HepG2 (cell line): ENCODE measurements at regions not wholly inside any gene's neighbourhood (a gene's known extent, or its start where the extent isn't known, plus 50 kb on each side); places are given as distances from the start of the nearest gene placed in this dataset.
A peak's percentile ranks its signal among the peaks of the same experiment; 100 is the strongest.

Experiments
- ATAC-seq: fragments of 200-7000 bp; cut with Tn5 transposase; 3 replicates; pipeline ENCODE4 v1.9.1; 2020; ENCODE audit warnings: mild to moderate bottlenecking, moderate library complexity
- BruUV-seq: library from RNA; stranded (reverse); fragments of 400-500 nt; replicated peaks from 2 replicates; lab custom pipeline; 2021; lab: Mats Ljungman, UMichigan
- CTCF ChIA-PET: fragments of 300-600 bp; formaldehyde crosslinking; extraction: SDS; loops from one replicate; lab custom pipeline; 2021; ENCODE audit warnings: low total read pairs, inconsistent platforms, low intra/inter-chr PET ratio; lab: Yijun Ruan, JAX
- POLR2A ChIA-PET: fragments of 350-600 bp; sonication (Branson Sonifier 250); formaldehyde crosslinking; loops from one replicate; lab custom pipeline; 2020; ENCODE audit warnings: antibody characterized with exemption, inconsistent platforms; lab: Yijun Ruan, JAX
- DNase-seq: peaks from one replicate; pipeline ENCODE4 v3.0.0-alpha.2; 2015; ENCODE audit warnings: low spot score
- FAIRE-seq: peaks from 3 replicates; lab custom pipeline; 2011; peaks lifted over from hg19 to GRCh38; lab: Jason Lieb, UNC
- H2AFZ ChIP-seq: one replicate; pipeline ENCODE4 v1.6.1; 2011; ENCODE audit warnings: low read length, inconsistent platforms
- H3K27ac ChIP-seq: fragments of 300-600 bp; 3 replicates; pipeline ENCODE4 v1.8.0; 2011; ENCODE audit warnings: mixed run types, mild to moderate bottlenecking, mixed read lengths, low read length, inconsistent platforms; ENCODE audit not compliant: insufficient read depth; ENCODE audit errors: extremely low read length
- H3K27me3 ChIP-seq, 2 experiments: fragments of 200-600 bp in 1 of 2; 2 replicates in 1 of 2; 3 replicates in 1 of 2; pipeline versions ENCODE4 v1.6.0 to v1.8.0; 2011; ENCODE audit warnings: low read length in 2 of 2, mild to moderate bottlenecking in 2 of 2, moderate library complexity in 2 of 2, inconsistent platforms in 1 of 2; ENCODE audit not compliant: insufficient read depth in 2 of 2, control insufficient read depth in 1 of 2
- H3K36me3 ChIP-seq, 2 experiments: fragments of 200-600 bp in 1 of 2; replicated peaks in 1 of 2; 2 replicates in 1 of 2; 3 replicates in 1 of 2; pipeline versions ENCODE4 v1.5.1 to v1.8.0; 2011; ENCODE audit warnings: low read length in 2 of 2, inconsistent platforms in 1 of 2; ENCODE audit not compliant: insufficient read depth in 2 of 2, control insufficient read depth in 1 of 2
- H3K4me1 ChIP-seq: 2 replicates; pipeline ENCODE4 v1.5.1; 2012; ENCODE audit warnings: low read length, inconsistent platforms; ENCODE audit not compliant: insufficient read depth
- H3K4me2 ChIP-seq: 2 replicates; pipeline ENCODE4 v1.6.0; 2011; ENCODE audit warnings: low read depth, low read length, inconsistent platforms
- H3K4me3 ChIP-seq, 3 experiments: fragments of 200-600 bp in 1 of 3; sonication (generic), shearing (Covaris generic) in 1 of 3; replicated peaks in 1 of 3; 2 replicates each; pipeline ENCODE4 v1.5.1; 2011 to 2016; ENCODE audit warnings: low read length in 3 of 3, inconsistent platforms in 2 of 3, low read depth in 2 of 3, mild to moderate bottlenecking in 2 of 3, control low read depth in 1 of 3, mixed read lengths in 1 of 3; ENCODE audit not compliant: insufficient read depth in 1 of 3
- H3K79me2 ChIP-seq: one replicate; pipeline ENCODE4 v1.6.1; 2011; ENCODE audit warnings: low read length, inconsistent platforms; ENCODE audit not compliant: insufficient read depth
- H3K9ac ChIP-seq: 2 replicates; pipeline ENCODE4 v1.6.0; 2011; ENCODE audit warnings: mild to moderate bottlenecking, low read depth, low read length, inconsistent platforms; ENCODE audit not compliant: insufficient read depth
- H3K9me3 ChIP-seq: 2 replicates; pipeline ENCODE4 v1.5.1; 2012; ENCODE audit warnings: mild to moderate bottlenecking, low read length
- H4K20me1 ChIP-seq: 2 replicates; pipeline ENCODE4 v1.6.0; 2011; ENCODE audit warnings: inconsistent platforms, mild to moderate bottlenecking, low read length, moderate library complexity; ENCODE audit not compliant: insufficient read depth
- CAMTA2 ChIP-seq: sonication (generic); formaldehyde crosslinking; IDR thresholded peaks from 2 replicates; pipeline ENCODE4 v1.4.0; 2020; ENCODE audit warnings: mild to moderate bottlenecking, missing genetic modification reagents, borderline replicate concordance
- CTCF ChIP-seq: sonication (generic); formaldehyde crosslinking; IDR thresholded peaks from 2 replicates; pipeline ENCODE4 v1.5.0; 2020; ENCODE audit warnings: mild to moderate bottlenecking, missing genetic modification reagents, moderate library complexity
- RAD21 ChIP-seq: fragments of 450-650 bp; formaldehyde crosslinking; IDR thresholded peaks from 2 replicates; pipeline ENCODE4 v1.5.0; 2020; ENCODE audit warnings: mild to moderate bottlenecking
- REPIN1 ChIP-seq: sonication (generic); formaldehyde crosslinking; IDR thresholded peaks from 2 replicates; pipeline ENCODE4 v1.8.0; 2022; ENCODE audit warnings: missing genetic modification reagents, low read depth, mild to moderate bottlenecking, borderline replicate concordance
- SMC3 ChIP-seq: IDR thresholded peaks from 2 replicates; pipeline ENCODE4 v1.6.1; 2011; ENCODE audit warnings: low read length, improper control_type of control experiment
- STAG1 ChIP-seq: sonication (generic); formaldehyde crosslinking; IDR thresholded peaks from 2 replicates; pipeline ENCODE4 v1.4.0; 2020; ENCODE audit warnings: missing genetic modification reagents
- ZNF20 ChIP-seq: sonication (generic); formaldehyde crosslinking; IDR thresholded peaks from 2 replicates; pipeline ENCODE4 v1.4.0; 2020; ENCODE audit warnings: mild to moderate bottlenecking, moderate library complexity, missing genetic modification reagents
- ZNF678 ChIP-seq: sonication (generic); formaldehyde crosslinking; IDR thresholded peaks from 2 replicates; pipeline ENCODE4 v1.4.0; 2020; ENCODE audit warnings: mild to moderate bottlenecking, missing genetic modification reagents
- WGBS: methylation state at CpG from one replicate; pipeline ENCODE4 v1.1.6; 2017; ENCODE audit warnings: low lambda C conversion rate; 5-methylcytosine and 5-hydroxymethylcytosine counted together
- in situ Hi-C: cut with HindIII; loops from 2 replicates; pipeline ENCODE4 v1.10.0; 2017; ENCODE audit warnings: low pct_unique_long_range_greater_than_20kb; ENCODE audit not compliant: extremely low pct_ligation_motif_present
- intact Hi-C: fragments of 100-400 bp; cut with micrococcal nuclease; formaldehyde crosslinking; loops from one replicate; pipeline ENCODE4 v1.10.0; 2022; ENCODE audit not compliant: unreplicated experiment

GRCh38 chr3:75294124-75294523 is 370.0 kb upstream of the FRG2C start:
- Histone ChIP-seq H2AFZ (no peak overlapping the region), H4K20me1 (no peaks in the 10 kb centered on the region), H3K4me3 (no peak overlapping the region), H3K27ac (no peak overlapping the region), H3K4me2 (no peak overlapping the region), H3K9me3 (no peaks in the 10 kb centered on the region), H3K9ac (no peak overlapping the region), H3K4me1 (no peaks in the 10 kb centered on the region), H3K36me3 (no peaks in the 10 kb centered on the region), H3K79me2 (no peaks in the 10 kb centered on the region), H3K27me3 (no peaks in the 10 kb centered on the region; a peak in 1 of 5 replicates)
- in situ Hi-C loops = loop anchor here (10.0 kb wide), 1 partner anchor 131 kb away; no protein-coding TSS in a partner anchor
- CTCF ChIA-PET = interaction anchor here (0.8 to 1.8 kb wide), 3 partner anchors 128 to 258 kb away, joined by 4 to 10 read pairs (median 6); no protein-coding TSS in a partner anchor
- TF ChIP-seq REPIN1 (CRISPR knock-in tag) (0 out of 2 replicates have a peak, but pooled peaks have one; percentile 21), ZNF20 (CRISPR knock-in tag) (no peak), STAG1 (peak; percentile 78), ZNF678 (CRISPR knock-in tag) (no peak), RAD21 (peak; percentile 52), CTCF (CRISPR knock-in tag) (peak; percentile 81), CAMTA2 (no peak), SMC3 (peak; percentile 89)
- intact Hi-C loops = loop anchor here (1.0 kb wide), 1 partner anchor 135 kb away; no protein-coding TSS in a partner anchor
- WGBS = 3% methylated on average over 4 of the region's 4 CpGs
- no TSS peak for BruUV-seq
- DNase-seq = peak; percentile 2
- POLR2A ChIA-PET = no interaction called here
- ATAC-seq = peak; percentile 99
- no peak for FAIRE-seq
